GM12891 (cell line): ENCODE measurements at regions not wholly inside any gene's neighbourhood (a gene's known extent, or its start where the extent isn't known, plus 50 kb on each side); places are given as distances from the start of the nearest gene placed in this dataset.

Source experiments
- PAX5 ChIP-seq: IDR thresholded peaks from 2 replicates; pipeline ENCODE4 v1.6.1; 2011; ENCODE audit warnings: low read length, moderate library complexity, mild to moderate bottlenecking; ENCODE audit not compliant: insufficient read depth, severe bottlenecking
- POLR2A ChIP-seq: IDR thresholded peaks from 2 replicates; pipeline ENCODE4 v1.6.1; 2011; ENCODE audit warnings: low read depth, low read length, control low read depth
- POLR2AphosphoS5 ChIP-seq: IDR thresholded peaks from 2 replicates; pipeline ENCODE4 v1.6.1; 2011; ENCODE audit warnings: low read depth, low read length, control low read depth
- POU2F2 ChIP-seq: IDR thresholded peaks from 2 replicates; pipeline ENCODE4 v1.6.1; 2011; ENCODE audit warnings: low read depth, mild to moderate bottlenecking, control low read depth, low read length, moderate library complexity
- SPI1 ChIP-seq: IDR thresholded peaks from 2 replicates; pipeline ENCODE4 v1.6.1; 2011; ENCODE audit warnings: low read depth, low read length, control low read depth
- TAF1 ChIP-seq: IDR thresholded peaks from 2 replicates; pipeline ENCODE4 v1.6.1; 2011; ENCODE audit warnings: low read depth, low read length, control low read depth

DNA sequence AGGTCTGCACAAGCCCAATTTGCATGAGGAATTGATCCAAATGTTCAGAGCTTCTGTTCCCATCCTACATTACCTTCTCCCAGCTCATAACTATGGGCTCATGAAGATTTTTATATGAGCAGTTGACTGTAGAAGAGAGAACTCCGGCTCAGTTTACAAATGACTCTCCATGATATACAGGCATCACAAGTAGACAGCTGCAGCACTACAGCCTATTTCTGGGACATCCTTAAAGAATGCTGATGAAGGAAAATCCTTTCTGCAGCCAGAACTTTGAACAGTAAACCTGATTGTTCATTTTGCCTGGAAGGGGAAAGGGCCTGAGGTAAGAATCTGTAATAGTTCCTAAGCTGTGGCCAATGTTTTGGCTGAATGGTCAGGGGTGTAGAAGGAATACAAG, 174.1 kb upstream of the CXCL13 start:
- TF ChIP-seq POLR2AphosphoS5 (no peak), POLR2A (no peak), POU2F2 (no peak), SPI1 (no peak), TAF1 (no peak), PAX5 (no peak)
